Tongue (tissue), 1 donor: ENCODE measurements at regions not wholly inside any gene's neighbourhood (a gene's known extent, or its start where the extent isn't known, plus 50 kb on each side); places are given as distances from the start of the nearest gene placed in this dataset.
A peak's percentile ranks its signal among the peaks of the same experiment; 100 is the strongest.
"Not testable (repeated sequence)": the region's sequence is repeated elsewhere in the genome, so short reads cannot be mapped to it uniquely, and the experiment has no call there.

Experiments
- DNase-seq: peaks from one replicate; pipeline ENCODE4 v3.0.0-alpha.2; 2015

- no peak for DNase-seq
These were observed 180.7 kb upstream of the PRSS1 start for GRCh38 chr7:142568435-142569097.

DNA sequence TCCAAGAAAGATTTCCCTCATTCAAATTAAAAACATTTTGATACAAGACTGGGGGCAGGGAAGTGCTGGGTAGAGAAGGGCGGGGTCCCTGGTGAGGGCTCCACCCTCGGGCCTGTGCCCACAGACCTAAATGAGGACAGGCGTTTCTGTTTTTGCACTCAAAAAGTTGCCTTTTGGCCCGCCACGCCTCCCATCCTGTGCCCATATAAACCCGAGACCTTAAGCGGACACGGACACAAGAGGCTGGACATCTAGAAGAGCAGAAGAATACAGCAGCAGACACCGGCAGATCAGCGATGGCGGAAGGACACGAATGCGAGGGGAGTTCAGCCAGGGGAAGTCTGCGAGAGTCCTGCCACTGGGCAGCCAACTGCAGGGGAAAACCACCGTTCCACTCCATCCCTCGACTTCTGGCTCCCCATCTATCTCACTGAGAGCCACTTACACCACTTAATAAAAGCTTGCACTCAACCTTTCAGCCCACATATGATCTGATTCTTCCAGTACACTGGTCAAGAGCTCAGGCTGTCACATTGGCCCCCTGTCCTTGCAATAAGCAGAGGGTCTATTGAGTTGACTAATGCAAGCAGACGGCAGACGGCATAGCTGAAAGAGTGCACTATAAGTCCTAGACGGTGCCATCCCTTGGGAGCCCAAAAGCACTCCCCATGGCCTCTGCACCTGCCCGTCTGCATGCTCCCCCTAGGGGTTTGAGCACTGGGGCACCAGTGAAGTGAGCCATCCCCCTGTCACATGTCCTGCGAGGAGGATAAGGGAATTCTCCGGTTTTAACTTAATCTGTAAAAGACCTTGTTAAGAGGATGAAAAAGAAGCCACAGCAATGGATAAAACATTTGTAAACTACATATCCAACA, 181.8 kb upstream of the PRSS1 start:
- DNase-seq, result no peak

DNA sequence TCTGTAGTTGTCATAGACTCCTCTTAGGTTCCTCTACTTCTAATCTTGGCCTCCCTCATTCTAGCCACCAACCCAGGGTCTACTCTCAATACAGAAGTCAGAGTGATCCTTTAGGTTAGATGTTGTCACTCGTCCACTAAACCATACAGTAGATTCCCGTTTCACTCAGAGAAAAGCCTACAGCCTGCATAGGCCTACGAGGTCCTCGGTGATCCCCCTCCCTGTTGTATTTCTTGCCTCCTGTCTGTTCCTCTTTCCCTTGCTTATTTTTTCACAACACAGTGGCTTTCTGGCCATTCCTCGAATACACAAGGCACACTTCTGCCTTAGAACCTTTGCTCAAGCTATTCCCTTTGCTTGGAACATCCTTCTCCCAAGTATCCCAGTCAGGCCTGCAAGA, 183.0 kb upstream of the PRSS1 start:
- DNase-seq, result no peak

- DNase-seq, result not testable (repeated sequence)
These were observed 185.1 kb upstream of the PRSS1 start for GRCh38 chr7:142564125-142564524.

DNA sequence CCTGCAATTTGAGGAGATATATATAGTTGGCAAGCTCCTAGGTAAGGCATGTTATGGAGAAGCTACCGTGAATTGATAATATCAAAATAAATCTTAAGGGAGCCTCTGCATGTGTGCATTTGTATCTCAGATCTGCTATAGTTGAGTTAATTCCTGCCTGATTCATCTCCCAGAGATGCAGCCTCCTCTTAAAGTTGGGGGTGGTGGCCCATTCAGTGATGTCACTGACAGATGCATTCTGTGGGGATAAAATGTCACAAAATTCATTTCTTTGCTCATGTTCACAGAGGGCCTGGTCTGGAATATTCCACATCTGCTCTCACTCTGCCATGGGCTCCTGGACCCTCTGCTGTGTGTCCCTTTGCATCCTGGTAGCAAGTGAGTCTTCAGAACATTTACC, 185.8 kb upstream of the PRSS1 start:
- DNase-seq, result no peak

DNA sequence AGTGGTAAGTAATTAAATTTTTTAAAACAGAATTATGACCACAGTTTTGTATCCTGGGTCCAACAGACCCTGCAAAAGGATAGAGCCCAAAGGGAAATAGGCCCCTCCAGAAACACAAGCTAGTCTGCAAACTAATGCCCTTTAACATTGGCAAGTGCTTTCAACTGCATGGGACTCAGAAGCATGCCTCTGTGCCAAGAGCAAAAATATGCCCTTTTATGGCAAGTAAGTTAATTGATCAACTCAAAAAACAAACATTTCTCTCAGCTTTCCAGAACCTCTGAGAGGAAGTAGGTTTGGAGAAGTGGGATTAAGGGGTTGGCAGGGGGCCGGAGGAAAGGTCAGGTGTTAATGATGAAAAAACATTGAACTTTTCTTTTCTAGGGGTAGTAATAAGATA, 186.6 kb upstream of the PRSS1 start:
- no peak for DNase-seq

GRCh38 chr7:142561396-142561795, 187.9 kb upstream of the PRSS1 start:
- not testable (repeated sequence) for DNase-seq

DNA sequence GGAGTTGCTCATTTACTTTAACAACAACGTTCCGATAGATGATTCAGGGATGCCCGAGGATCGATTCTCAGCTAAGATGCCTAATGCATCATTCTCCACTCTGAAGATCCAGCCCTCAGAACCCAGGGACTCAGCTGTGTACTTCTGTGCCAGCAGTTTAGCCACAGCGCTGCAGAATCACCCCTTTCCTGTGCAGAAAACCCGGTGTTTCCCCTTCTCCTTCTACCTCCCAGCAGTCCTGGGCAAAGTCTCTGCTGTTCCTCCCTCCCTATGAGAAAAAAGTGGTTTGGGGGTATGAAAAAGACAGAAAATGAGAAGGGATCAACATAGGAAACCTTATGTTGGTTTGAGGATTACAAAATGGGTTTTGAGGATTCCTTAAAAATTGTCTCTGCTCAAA, 188.5 kb upstream of the PRSS1 start:
- not testable (repeated sequence) for DNase-seq

DNA sequence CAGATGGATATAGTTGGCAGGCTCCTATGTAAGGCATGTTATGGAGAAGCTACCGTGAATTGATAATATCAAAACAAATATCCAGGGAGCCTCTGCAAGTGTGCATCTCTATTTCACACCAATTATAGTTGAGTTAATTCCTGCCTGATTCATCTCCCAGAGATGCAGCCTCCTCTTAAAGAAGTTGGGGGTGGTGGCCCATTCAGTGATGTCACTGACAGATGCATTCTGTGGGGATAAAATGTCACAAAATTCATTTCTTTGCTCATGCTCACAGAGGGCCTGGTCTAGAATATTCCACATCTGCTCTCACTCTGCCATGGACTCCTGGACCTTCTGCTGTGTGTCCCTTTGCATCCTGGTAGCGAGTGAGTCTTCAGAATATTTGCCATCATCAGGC, 189.1 kb upstream of the PRSS1 start:
- DNase-seq, result no peak

DNA sequence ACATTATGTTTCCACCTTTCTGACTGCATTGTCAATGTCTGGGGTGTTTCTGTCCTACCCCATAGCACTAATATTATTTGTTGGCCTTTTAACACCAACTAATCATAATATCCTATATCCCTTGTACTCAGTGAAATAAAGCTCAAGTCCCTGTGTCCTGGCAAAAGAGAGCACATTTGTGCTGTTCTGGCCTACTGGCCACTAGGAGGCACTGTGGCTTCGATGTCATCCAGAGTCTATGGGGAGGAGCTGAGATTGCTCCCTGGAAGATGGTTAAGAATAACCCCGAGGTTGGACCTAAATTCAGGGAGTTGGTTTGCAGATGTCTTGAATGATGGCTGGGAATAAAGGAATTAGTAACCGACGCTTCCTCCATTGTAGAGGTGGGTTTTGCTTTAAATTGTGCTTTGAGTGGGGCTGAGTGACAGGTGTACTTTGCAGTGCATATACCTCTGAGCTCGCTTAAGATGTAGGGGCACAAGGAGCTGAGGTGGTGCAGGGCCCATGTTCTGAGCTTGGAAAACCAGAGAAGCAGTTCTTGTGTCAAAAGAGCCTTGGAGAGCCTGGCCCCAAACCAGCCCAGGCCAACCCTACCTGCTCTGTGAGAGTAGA, 191.2 kb upstream of the PRSS1 start:
- DNase-seq, result no peak

DNA sequence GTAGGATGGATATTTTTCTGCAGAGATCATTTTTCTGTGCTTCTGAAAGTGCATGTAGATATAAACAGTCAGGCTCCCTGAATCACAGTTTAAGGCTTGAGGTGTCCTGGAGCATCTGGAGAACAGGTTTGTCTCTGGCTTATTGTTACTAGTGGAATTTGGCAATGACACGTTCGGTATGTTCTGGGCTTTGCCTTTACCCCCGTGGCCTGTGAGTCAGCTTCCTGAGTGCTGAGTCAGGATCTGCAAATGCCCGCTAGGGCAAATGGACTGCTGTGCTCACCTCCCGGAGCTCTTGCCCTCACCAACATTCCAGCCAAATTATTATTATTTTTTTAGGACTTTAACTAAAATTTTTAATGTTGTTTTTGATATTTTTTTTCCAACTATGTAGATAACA, 192.5 kb upstream of the PRSS1 start:
- no peak for DNase-seq

GRCh38 chr7:142554560-142555532, 194.4 kb upstream of the PRSS1 start:
- no peak for DNase-seq

DNA sequence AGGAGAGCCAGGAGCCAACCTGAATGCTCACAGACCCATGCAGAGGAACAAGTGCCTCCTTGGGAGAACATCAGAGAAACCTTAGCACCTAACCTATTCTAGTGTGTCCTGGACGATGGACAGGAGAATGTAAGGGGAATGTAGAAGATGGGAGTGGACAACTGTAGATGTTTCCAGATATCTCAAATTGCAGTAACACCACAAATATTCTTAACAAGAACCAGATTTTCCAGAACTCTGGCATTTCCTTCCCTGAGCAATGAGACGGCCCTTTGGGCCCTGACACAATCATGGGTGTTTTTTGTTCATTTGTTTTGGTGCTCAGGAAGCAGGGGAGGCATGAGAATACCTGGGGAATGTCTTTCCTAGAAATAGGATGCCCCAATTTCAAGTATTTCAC, 196.1 kb upstream of the PRSS1 start:
- no peak for DNase-seq

DNA sequence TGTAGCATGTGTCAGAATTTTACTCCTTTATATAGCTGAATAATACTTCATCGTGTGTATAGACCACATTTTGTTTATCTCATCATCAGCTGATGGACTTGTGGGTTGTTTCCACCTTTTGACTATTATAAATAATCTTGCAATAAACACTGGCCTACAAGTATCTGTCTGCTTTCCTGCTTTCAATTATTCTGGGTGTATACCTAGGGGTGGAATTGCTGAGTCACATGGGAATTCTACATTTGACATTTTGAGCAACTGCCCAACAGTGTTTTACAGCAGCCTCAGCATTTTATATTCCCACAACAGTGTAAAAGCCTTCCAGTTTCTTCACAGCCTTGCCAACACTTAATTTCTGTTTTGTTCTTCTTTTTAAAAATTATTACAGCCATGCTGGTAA, 200.3 kb upstream of the PRSS1 start:
- DNase-seq, result no peak

DNA sequence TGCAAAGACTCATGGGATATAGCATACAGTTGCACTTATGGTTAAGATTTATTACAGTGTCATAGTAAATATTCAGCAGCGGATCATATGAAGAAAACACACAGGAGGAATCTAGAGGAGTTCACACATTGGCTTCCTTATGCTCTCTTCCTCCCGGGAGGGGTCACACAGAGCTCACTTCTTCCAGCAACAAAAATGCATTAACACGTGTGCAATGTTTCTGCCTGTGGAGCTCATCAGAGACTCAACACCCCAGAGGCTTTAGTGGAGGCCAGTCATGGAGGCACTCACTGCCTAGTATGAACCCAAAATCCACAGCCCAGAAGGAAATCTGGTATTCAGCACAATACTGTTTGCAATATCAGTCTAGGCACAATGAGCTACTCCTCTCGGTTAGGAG, 202.8 kb upstream of the PRSS1 start:
- DNase-seq, result no peak

DNA sequence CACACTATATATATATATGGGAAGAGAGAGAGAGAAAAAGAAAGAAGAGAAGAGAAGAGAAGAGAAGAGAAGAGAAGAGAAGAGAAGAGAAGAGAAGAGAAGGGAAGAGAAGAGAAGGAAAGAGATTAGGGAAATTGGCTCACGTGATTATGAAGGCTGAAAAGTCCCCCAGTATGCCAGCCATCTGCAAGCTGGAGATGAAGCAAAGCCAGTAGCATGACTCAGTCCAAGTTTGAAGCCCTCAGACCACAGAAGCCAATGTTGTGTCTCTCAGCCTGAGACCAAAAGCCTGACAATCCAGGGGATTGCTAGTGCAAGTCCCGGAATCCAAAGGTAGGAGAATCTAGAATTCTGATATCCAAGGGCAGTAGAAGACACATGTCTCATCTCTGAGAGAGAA, 206.3 kb upstream of the PRSS1 start:
- DNase-seq, result no peak

DNA sequence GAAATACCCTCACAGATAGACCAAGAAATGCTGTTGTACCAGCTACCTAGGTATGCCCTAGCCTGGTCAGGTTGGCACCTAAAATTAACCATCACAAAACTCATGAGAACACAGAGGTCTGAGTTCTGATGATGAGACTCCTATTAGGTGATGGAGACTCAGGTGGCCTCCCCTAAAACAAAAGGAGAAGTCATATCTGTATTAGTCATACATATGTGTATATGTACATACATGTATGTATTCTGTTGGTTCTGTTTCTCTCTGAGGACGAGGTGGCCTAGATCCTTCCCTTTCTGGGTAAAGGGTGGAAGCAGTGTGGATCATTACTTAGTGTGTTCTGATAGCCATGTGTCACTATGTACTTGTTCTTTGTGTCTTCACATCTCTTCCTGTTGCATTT, 207.2 kb upstream of the PRSS1 start:
- no peak for DNase-seq

DNA sequence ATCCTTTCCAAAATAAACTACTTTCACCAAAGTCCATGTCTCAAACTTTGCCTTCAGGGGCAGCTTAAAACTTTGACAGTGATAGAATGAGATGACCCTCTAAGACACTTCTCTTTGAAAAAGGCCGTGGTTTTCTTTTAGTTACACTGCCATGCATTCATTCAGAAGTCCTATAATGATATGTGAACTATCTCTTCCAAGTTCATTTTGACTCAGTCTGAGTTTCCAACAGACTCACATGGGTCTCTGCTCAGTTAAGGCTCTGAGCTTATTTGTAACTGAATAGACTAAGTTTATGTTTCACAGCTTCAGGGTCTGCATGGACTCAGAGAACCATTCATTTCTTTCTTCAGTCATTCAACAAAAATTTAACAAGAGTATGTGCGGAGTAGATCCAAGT, 208.9 kb upstream of the PRSS1 start:
- no peak for DNase-seq

DNA sequence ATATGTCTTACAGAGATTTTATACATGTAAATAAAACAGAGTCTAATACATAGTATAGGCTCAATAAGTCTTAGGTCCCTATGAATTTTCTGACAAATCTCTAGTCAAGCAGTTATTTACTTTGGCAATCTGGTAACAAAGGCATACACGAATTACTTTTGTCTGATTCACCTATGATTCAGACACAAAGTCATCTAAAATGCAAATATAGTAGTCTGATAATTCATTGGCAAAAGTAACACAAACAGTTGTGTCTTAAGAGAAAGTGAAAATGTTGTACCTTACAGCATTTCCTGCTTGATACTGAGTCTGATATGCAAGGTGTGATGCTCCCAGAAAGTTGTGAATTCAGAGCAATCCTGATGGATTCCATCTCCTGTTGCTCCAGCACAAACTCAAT, 209.4 kb upstream of the PRSS1 start:
- DNase-seq, result no peak

DNA sequence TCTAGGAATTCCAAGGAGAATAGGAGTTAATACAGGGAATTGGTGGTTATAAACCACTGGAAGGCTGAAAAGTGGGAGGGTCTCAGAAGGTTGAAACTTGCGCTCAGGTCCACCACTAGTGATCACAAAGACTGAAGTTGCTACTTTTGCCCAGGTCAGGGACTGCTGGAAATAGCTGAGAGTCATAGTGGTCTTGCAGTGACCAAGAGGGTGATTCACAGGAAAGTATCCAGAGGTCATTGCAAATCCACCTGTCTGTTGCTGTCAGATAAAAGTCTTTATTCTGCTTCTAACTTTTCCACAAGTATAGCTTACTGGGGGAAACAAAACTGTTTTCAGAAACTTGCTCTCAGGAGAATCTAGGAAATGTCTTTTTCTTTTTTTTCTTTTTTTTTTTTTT, 211.5 kb upstream of the PRSS1 start:
- DNase-seq, result no peak

- DNase-seq, result peak; percentile 70
These were observed 214.0 kb upstream of the PRSS1 start for GRCh38 chr7:142535123-142535779.

DNA sequence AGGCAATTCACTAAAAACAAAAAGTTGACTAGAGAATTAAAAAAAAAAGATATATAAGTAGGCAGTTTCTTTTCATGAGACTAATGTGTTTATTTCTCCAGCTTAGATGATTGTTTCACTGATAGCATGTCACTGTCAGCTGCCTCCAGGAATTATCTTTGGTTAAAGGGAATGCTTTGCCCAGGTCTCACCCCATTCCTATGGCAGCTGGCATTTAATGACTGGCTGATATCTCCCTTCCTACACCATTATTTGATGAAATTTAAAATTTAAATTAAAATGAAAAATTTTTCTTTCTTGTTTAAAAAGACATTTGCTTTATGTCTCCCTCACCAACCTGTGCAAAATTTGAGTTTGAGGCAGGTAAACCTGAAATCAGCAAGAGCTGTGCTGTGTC, 214.5 kb upstream of the PRSS1 start:
- no peak for DNase-seq
